ENCODE measurements at regions not wholly inside any gene's neighbourhood (a gene's known extent, or its start where the extent isn't known, plus 50 kb on each side); places are given as distances from the start of the nearest gene placed in this dataset.

GRCh38 chr1:215433237-215433636 is 133.9 kb upstream of the KCTD3 start:
- TF ChIP-seq GATA3 (IDR thresholded peaks at IDR 0.05; ENCODE audit: low read depth, low read length) (no peak), GATA2 (IDR thresholded peaks at IDR 0.05; ENCODE audit: low read depth, low read length) (no peak)

All from SH-SY5Y (cell line).